ENCODE measurements at regions not wholly inside any gene's neighbourhood (a gene's known extent, or its start where the extent isn't known, plus 50 kb on each side); places are given as distances from the start of the nearest gene placed in this dataset.
A peak's percentile ranks its signal among the peaks of the same experiment; 100 is the strongest.

DNA sequence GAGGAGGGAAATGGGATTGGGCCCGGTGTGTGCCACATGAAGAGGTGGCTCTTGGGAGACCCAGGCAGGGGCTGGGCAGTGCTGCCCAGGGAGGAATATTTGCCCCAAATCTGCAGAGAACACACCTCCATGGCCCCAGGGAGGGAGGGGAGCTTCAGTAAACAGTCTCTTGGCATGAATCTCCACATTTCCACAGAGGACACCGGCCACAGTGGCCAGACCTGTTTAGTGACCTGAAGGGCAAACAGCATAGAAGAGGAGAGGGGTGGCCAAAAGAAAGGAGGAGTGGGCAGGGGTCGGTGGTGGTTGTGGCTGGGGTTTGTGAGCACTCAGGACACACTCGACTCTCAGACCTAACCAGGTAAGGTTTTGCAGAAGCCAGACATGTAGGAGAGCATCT is 54.0 kb upstream of the IFFO2 start:
- no peaks in the 10 kb centered on the region for H3K9me3 ChIP-seq (ENCODE audit: low read length)
- no peaks in the 10 kb centered on the region for H3K27me3 ChIP-seq (ENCODE audit: control insufficient read depth in 1 of 2, insufficient read depth in 2 of 2, low read length in 2 of 2)
- 2% methylated on average over 3 of the region's 4 CpGs for WGBS (ENCODE audit: low lambda C conversion rate)
- in situ Hi-C loops (cut with HindIII; ENCODE audit: extremely low pct_ligation_motif_present, low pct_unique_long_range_greater_than_20kb) (no loop called here), intact Hi-C loops (cut with micrococcal nuclease; ENCODE audit: unreplicated experiment) (loop anchor here (2.0 to 5.0 kb wide), 4 partner anchors 37 to 110 kb away; no protein-coding TSS in a partner anchor)
- H3K27ac ChIP-seq (ENCODE audit: extremely low read length, insufficient read depth, low read length): peak overlapping the region; percentile 63
- H3K4me1 ChIP-seq (ENCODE audit: insufficient read depth, low read length): peaks cover 94% of the 10 kb centered on the region
- TF ChIP-seq SRY (CRISPR knock-in tag; IDR thresholded peaks at IDR 0.05): 0 out of 2 replicates have a peak, but pooled peaks have one; percentile 28
- TF ChIP-seq, protein P1, sequence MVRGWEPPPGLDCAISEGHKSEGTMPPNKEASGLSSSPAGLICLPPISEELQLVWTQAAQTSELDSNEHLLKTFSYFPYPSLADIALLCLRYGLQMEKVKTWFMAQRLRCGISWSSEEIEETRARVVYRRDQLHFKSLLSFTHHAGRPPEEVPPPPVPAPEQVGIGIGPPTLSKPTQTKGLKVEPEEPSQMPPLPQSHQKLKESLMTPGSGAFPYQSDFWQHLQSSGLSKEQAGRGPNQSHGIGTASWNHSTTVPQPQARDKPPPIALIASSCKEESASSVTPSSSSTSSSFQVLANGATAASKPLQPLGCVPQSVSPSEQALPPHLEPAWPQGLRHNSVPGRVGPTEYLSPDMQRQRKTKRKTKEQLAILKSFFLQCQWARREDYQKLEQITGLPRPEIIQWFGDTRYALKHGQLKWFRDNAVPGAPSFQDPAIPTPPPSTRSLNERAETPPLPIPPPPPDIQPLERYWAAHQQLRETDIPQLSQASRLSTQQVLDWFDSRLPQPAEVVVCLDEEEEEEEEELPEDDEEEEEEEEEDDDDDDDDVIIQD (CRISPR knock-in tag; IDR thresholded peaks at IDR 0.05; ENCODE audit: low read depth): no peak
- no peak for TF ChIP-seq GLI4 (CRISPR knock-in tag; IDR thresholded peaks at IDR 0.05; ENCODE audit: borderline replicate concordance)
- no peak for TF ChIP-seq KAT8 (CRISPR knock-in tag; IDR thresholded peaks at IDR 0.05)
- TF ChIP-seq PRDM4 (CRISPR knock-in tag; IDR thresholded peaks at IDR 0.05; ENCODE audit: borderline replicate concordance): no peak
- 0 out of 2 replicates have a peak, but pooled peaks have one; percentile 0 for TF ChIP-seq KDM4B (CRISPR knock-in tag; IDR thresholded peaks at IDR 0.05)
- no peak for TF ChIP-seq CHD2 (IDR thresholded peaks at IDR 0.05; ENCODE audit: low read depth, low read length)
- no peak for TF ChIP-seq NAIF1 (CRISPR knock-in tag; IDR thresholded peaks at IDR 0.05; ENCODE audit: borderline replicate concordance)
- TF ChIP-seq KDM3A (CRISPR knock-in tag; IDR thresholded peaks at IDR 0.05; ENCODE audit: low read depth): no peak
- TF ChIP-seq PHF20 (CRISPR knock-in tag; IDR thresholded peaks at IDR 0.05): no peak
- no peak for TF ChIP-seq ZNF766 (CRISPR knock-in tag; IDR thresholded peaks at IDR 0.05; ENCODE audit: borderline replicate concordance)
- 0 out of 2 replicates have a peak, but pooled peaks have one; percentile 12 for TF ChIP-seq SPEN (CRISPR knock-in tag; IDR thresholded peaks at IDR 0.05; ENCODE audit: low read depth)
- no peak for TF ChIP-seq ZSCAN25 (CRISPR knock-in tag; IDR thresholded peaks at IDR 0.05)
- TF ChIP-seq, protein P2, sequence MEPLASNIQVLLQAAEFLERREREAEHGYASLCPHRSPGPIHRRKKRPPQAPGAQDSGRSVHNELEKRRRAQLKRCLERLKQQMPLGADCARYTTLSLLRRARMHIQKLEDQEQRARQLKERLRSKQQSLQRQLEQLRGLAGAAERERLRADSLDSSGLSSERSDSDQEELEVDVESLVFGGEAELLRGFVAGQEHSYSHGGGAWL (CRISPR knock-in tag; IDR thresholded peaks at IDR 0.05): 0 out of 2 replicates have a peak, but pooled peaks have one; percentile 20
- TF ChIP-seq ZNF44 (CRISPR knock-in tag; IDR thresholded peaks at IDR 0.05): no peak
- TF ChIP-seq SETDB1 (CRISPR knock-in tag; IDR thresholded peaks at IDR 0.05; ENCODE audit: borderline replicate concordance): no peak
- TF ChIP-seq KAT2B (IDR thresholded peaks at IDR 0.05; ENCODE audit: borderline replicate concordance, low read depth, low read length): no peak
- TF ChIP-seq KLF9 (CRISPR knock-in tag; IDR thresholded peaks at IDR 0.05; ENCODE audit: low read depth): no peak
- TF ChIP-seq SRSF1 (optimal IDR thresholded peaks at IDR 0.05; ENCODE audit: low read depth, low read length): peak; percentile 27
- TF ChIP-seq SNAPC2 (CRISPR knock-in tag; IDR thresholded peaks at IDR 0.05): no peak
- TF ChIP-seq TOPORS (CRISPR knock-in tag; IDR thresholded peaks at IDR 0.05): no peak
- 0 out of 2 replicates have a peak, but pooled peaks have one; percentile 10 for TF ChIP-seq TAF1 (CRISPR knock-in tag; IDR thresholded peaks at IDR 0.05)
- TF ChIP-seq ZNF674 (CRISPR knock-in tag; IDR thresholded peaks at IDR 0.05; ENCODE audit: low read depth): no peak
- TF ChIP-seq ZNF709 (CRISPR knock-in tag; IDR thresholded peaks at IDR 0.05): no peak
- peak overlapping the region; percentile 42 to 67 (median 43); a peak in 5 of 6 replicates for H3K4me3 ChIP-seq (replicated peaks in 1 of 3; ENCODE audit: insufficient read depth in 1 of 3, low read depth in 2 of 3, low read length in 3 of 3)
- DNase-seq (ENCODE audit: low spot score) (no peak), FAIRE-seq (no peak), ATAC-seq (peak; percentile 2; the same call in 1 of the 3 replicates)
- H3K9ac ChIP-seq (ENCODE audit: insufficient read depth, low read depth, low read length): peak overlapping the region; percentile 68
- ChIA-PET CTCF (ENCODE audit: low intra/inter-chr PET ratio, low total read pairs) (no interaction called here), POLR2A (interaction anchor here (1.0 to 3.5 kb wide), 11 partner anchors 21 to 110 kb away, joined by 3 to 37 read pairs (median 7); partner anchors contain the start of genes ALDH4A1 and IFFO2)
- H2AFZ ChIP-seq (ENCODE audit: low read length): no peak overlapping the region
- H3K36me3 ChIP-seq (replicated peaks in 1 of 2; ENCODE audit: control insufficient read depth in 1 of 2, insufficient read depth in 2 of 2, low read length in 2 of 2): no peaks in the 10 kb centered on the region
- no peaks in the 10 kb centered on the region for H4K20me1 ChIP-seq (ENCODE audit: insufficient read depth, low read length)
- H3K4me2 ChIP-seq (ENCODE audit: low read depth, low read length): peak overlapping the region; percentile 93
- H3K79me2 ChIP-seq (ENCODE audit: insufficient read depth, low read length): no peaks in the 10 kb centered on the region
- TSS peak; percentile 87 for BruUV-seq (replicated peaks)

All from HepG2 (cell line).